Astrocyte (in vitro differentiated cells and primary cell): ENCODE measurements at regions not wholly inside any gene's neighbourhood (a gene's known extent, or its start where the extent isn't known, plus 50 kb on each side); places are given as distances from the start of the nearest gene placed in this dataset.

ENCODE experiments used
- CTCF ChIP-seq: IDR thresholded peaks from 2 replicates; pipeline ENCODE4 v1.5.1; 2011; ENCODE audit warnings: low read depth, mild to moderate bottlenecking, inconsistent platforms, low read length, moderate library complexity; ENCODE audit not compliant: insufficient read depth
- EZH2 ChIP-seq: IDR thresholded peaks from 2 replicates; pipeline ENCODE4 v1.6.1; 2012; ENCODE audit warnings: mild to moderate bottlenecking, low read length, inconsistent platforms; ENCODE audit not compliant: insufficient read depth

GRCh38 chr2:38509314-38509946, 93.3 kb downstream of the HNRNPLL start:
- no peak for TF ChIP-seq CTCF
- TF ChIP-seq EZH2: no peak
